ENCODE measurements at regions not wholly inside any gene's neighbourhood (a gene's known extent, or its start where the extent isn't known, plus 50 kb on each side); places are given as distances from the start of the nearest gene placed in this dataset.
"Not testable (repeated sequence)": the region's sequence is repeated elsewhere in the genome, so short reads cannot be mapped to it uniquely, and the experiment has no call there.

DNA sequence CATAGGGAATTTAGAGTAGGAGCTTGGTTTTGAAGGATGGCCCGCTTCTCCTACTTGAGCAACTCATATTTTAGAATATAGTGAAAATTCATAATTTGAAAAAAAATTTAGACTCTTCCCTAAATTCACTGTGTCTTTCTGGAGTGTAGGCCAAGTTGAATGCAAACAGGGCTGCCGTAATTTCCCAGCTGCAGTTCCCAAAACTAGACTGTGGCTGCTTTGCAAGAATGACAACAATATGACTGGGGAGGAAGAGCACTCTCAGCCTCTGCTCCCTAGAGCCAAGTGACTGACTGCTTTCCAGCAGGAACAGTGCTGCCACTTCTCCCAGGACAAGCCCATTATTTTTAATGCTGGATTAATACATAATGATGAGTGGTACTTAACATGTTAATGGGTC, 209.0 kb downstream of the RHOU start:
- no peaks in the 10 kb centered on the region for H3K79me2 ChIP-seq (ENCODE audit: low read length)
- H4K20me1 ChIP-seq (ENCODE audit: insufficient read depth, low read length) = no peaks in the 10 kb centered on the region
- H3K4me1 ChIP-seq (ENCODE audit: low read length) = peaks cover 6% of the 10 kb centered on the region
- H3K9ac ChIP-seq (ENCODE audit: low read length) = no peak overlapping the region
- TF ChIP-seq, protein P1, sequence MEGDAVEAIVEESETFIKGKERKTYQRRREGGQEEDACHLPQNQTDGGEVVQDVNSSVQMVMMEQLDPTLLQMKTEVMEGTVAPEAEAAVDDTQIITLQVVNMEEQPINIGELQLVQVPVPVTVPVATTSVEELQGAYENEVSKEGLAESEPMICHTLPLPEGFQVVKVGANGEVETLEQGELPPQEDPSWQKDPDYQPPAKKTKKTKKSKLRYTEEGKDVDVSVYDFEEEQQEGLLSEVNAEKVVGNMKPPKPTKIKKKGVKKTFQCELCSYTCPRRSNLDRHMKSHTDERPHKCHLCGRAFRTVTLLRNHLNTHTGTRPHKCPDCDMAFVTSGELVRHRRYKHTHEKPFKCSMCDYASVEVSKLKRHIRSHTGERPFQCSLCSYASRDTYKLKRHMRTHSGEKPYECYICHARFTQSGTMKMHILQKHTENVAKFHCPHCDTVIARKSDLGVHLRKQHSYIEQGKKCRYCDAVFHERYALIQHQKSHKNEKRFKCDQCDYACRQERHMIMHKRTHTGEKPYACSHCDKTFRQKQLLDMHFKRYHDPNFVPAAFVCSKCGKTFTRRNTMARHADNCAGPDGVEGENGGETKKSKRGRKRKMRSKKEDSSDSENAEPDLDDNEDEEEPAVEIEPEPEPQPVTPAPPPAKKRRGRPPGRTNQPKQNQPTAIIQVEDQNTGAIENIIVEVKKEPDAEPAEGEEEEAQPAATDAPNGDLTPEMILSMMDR (IDR thresholded peaks at IDR 0.05; ENCODE audit: low read depth, low read length) = no peak
- no peak for TF ChIP-seq EZH2phosphoT487 (IDR thresholded peaks at IDR 0.05; ENCODE audit: low read depth)
- peaks cover 55% of the 10 kb centered on the region for H3K27me3 ChIP-seq (ENCODE audit: low read depth, low read length)
- H3K9me3 ChIP-seq (ENCODE audit: insufficient read depth, low read length) = no peaks in the 10 kb centered on the region
- no peak overlapping the region for H3K4me3 ChIP-seq (ENCODE audit: low read length)
- no peak overlapping the region for H3K4me2 ChIP-seq (ENCODE audit: low read length)
- H2AFZ ChIP-seq (ENCODE audit: low read depth, low read length) = no peak overlapping the region
- no peak overlapping the region for H3K27ac ChIP-seq (ENCODE audit: low read length)
- H3K36me3 ChIP-seq (replicated peaks; ENCODE audit: low read depth, low read length) = no peaks in the 10 kb centered on the region

DNA sequence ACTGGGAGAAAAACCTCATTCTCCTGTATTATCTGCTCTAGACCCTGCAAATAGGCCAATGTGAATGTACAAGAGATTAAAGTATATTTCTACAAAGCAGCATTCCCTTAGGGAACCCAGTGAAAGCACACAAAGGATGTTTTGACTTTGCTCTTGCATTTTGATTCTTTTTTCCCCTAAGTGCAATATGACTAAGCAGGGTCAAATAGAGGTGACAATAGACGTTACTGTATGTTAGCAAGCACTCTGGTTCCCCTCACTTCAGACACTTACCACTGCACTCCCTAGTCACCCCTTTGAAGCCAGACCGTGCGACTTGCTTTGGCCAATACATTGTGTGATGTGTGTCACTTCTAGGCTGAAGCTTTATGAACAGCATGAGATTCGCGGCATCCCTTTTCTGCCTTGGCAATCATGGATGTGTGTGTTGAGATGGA, 209.7 kb downstream of the RHOU start:
- no peak overlapping the region for H3K27ac ChIP-seq (ENCODE audit: low read length)
- H3K27me3 ChIP-seq (ENCODE audit: low read depth, low read length) = peaks cover 54% of the 10 kb centered on the region
- no peaks in the 10 kb centered on the region for H3K79me2 ChIP-seq (ENCODE audit: low read length)
- peaks cover 6% of the 10 kb centered on the region for H3K4me1 ChIP-seq (ENCODE audit: low read length)
- no peaks in the 10 kb centered on the region for H3K9me3 ChIP-seq (ENCODE audit: insufficient read depth, low read length)
- no peaks in the 10 kb centered on the region for H4K20me1 ChIP-seq (ENCODE audit: insufficient read depth, low read length)
- no peak overlapping the region for H3K4me3 ChIP-seq (ENCODE audit: low read length)
- H2AFZ ChIP-seq (ENCODE audit: low read depth, low read length) = no peak overlapping the region
- no peaks in the 10 kb centered on the region for H3K36me3 ChIP-seq (replicated peaks; ENCODE audit: low read depth, low read length)
- H3K4me2 ChIP-seq (ENCODE audit: low read length) = no peak overlapping the region
- H3K9ac ChIP-seq (ENCODE audit: low read length) = no peak overlapping the region
- TF ChIP-seq, protein P1 (IDR thresholded peaks at IDR 0.05; ENCODE audit: low read depth, low read length) = no peak
- no peak for TF ChIP-seq EZH2phosphoT487 (IDR thresholded peaks at IDR 0.05; ENCODE audit: low read depth)

DNA sequence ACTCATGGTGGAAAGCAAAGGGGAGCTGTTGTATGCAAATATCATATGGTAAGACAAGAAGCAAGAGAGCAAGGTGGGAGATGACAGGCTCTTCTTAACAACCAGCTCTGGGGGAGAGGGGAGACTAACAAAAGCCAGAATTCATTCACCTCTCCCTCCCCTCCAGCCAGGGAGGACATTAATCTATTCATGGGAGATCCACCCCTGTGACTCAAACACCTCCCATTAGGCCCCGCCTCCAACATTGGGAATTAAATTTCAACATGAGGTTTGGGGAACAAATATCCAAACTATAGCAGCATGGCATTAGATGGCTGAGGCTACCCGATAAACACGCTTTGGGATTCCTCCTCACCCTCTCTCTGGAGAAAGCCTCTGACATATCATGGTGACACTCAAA, 210.6 kb downstream of the RHOU start:
- no peaks in the 10 kb centered on the region for H3K9me3 ChIP-seq (ENCODE audit: insufficient read depth, low read length)

DNA sequence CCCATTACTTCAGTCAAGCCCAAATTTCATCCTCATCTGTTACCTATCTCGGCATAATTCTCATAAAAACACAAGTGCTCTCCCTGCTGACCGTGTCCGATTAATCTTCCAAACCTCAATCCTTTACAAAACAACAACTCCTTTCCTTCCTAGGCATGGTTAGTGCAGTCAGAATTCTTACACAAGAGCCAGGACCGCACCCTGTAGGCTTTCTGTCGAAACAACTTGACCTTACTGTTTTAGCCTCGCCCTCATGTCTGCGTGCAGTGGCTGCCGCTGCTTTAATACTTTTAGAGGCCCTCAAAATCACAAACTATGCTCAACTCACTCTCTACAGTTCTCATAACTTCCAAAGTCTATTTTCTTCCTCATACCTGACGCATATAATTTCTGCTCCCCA, 214.3 kb downstream of the RHOU start:
- H3K4me2 ChIP-seq (ENCODE audit: low read length); H3K36me3 ChIP-seq (replicated peaks; ENCODE audit: low read depth, low read length); H3K9me3 ChIP-seq (ENCODE audit: insufficient read depth, low read length); H3K9ac ChIP-seq (ENCODE audit: low read length); H3K27ac ChIP-seq (ENCODE audit: low read length); H3K4me3 ChIP-seq (ENCODE audit: low read length); H2AFZ ChIP-seq (ENCODE audit: low read depth, low read length); H3K4me1 ChIP-seq (ENCODE audit: low read length); H3K79me2 ChIP-seq (ENCODE audit: low read length); H4K20me1 ChIP-seq (ENCODE audit: insufficient read depth, low read length): not testable (repeated sequence)
- peaks cover 23% of the 10 kb centered on the region; the same call in 1 of the 2 replicates for H3K27me3 ChIP-seq (ENCODE audit: low read depth, low read length)

More for the DNA sequence above, 210.6 kb downstream of the RHOU start:
- Histone ChIP-seq H3K27ac (ENCODE audit: low read length) (no peak overlapping the region), H3K4me2 (ENCODE audit: low read length) (no peak overlapping the region), H3K27me3 (ENCODE audit: low read depth, low read length) (peaks cover 46% of the 10 kb centered on the region), H3K4me3 (ENCODE audit: low read length) (no peak overlapping the region), H3K79me2 (ENCODE audit: low read length) (no peaks in the 10 kb centered on the region), H4K20me1 (ENCODE audit: insufficient read depth, low read length) (no peaks in the 10 kb centered on the region), H2AFZ (ENCODE audit: low read depth, low read length) (no peak overlapping the region), H3K36me3 (replicated peaks; ENCODE audit: low read depth, low read length) (no peaks in the 10 kb centered on the region), H3K4me1 (ENCODE audit: low read length) (peaks cover 6% of the 10 kb centered on the region), H3K9ac (ENCODE audit: low read length) (no peak overlapping the region)
- TF ChIP-seq, protein P1 (IDR thresholded peaks at IDR 0.05; ENCODE audit: low read depth, low read length) = no peak

DNA sequence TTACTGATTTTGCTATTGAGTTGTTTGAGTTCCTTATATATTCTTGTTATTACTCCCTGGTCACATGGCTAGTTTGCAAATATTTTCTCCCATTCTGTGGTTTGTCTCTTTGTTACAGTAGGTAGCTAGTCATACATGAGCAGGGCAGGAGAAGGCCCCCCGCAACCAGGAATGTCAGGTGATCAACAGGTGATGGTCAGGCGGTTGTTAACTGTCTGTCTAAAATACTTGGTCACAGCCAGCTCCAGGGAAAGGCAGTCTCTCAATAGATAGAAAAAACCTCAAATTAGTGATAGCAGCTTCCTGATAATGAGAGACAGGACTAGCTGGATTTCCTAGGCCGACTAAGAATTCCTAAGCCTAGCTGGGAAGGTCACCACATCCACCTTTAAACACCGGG, 217.9 kb downstream of the RHOU start:
- Histone ChIP-seq H3K9me3 (ENCODE audit: insufficient read depth, low read length) (no peaks in the 10 kb centered on the region), H3K36me3 (replicated peaks; ENCODE audit: low read depth, low read length) (no peaks in the 10 kb centered on the region), H3K27me3 (ENCODE audit: low read depth, low read length) (peaks cover 24% of the 10 kb centered on the region), H4K20me1 (ENCODE audit: insufficient read depth, low read length) (no peaks in the 10 kb centered on the region), H3K79me2 (ENCODE audit: low read length) (no peaks in the 10 kb centered on the region), H3K27ac (ENCODE audit: low read length) (no peak overlapping the region), H3K9ac (ENCODE audit: low read length) (no peak overlapping the region), H3K4me3 (ENCODE audit: low read length) (no peak overlapping the region), H2AFZ (ENCODE audit: low read depth, low read length) (no peak overlapping the region), H3K4me1 (ENCODE audit: low read length) (no peaks in the 10 kb centered on the region), H3K4me2 (ENCODE audit: low read length) (no peak overlapping the region)
- TF ChIP-seq EZH2phosphoT487 (IDR thresholded peaks at IDR 0.05; ENCODE audit: low read depth) = no peak
- TF ChIP-seq, protein P1 (IDR thresholded peaks at IDR 0.05; ENCODE audit: low read depth, low read length) = no peak

DNA sequence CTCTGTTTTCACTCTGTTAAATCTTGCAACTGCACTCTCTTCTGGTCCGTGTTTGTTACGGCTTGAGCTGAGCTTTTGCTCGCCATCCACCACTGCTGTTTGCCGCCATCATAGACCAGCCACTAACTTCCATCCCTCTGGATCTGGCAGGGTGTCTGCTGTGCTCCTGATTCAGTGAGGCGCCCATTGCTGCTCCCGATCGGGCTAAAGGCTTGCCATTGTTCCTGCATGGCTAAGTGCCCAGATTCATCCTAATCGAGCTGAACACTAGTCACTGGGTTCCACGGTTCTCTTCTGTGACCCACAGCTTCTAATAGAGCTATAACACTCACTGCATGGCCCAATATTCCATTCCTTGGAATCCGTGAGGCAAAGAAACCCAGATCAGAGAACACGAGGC, 218.5 kb downstream of the RHOU start:
- not testable (repeated sequence) for H3K4me2 ChIP-seq (ENCODE audit: low read length); H3K9ac ChIP-seq (ENCODE audit: low read length); H3K79me2 ChIP-seq (ENCODE audit: low read length); H3K4me1 ChIP-seq (ENCODE audit: low read length); H3K4me3 ChIP-seq (ENCODE audit: low read length); H3K36me3 ChIP-seq (replicated peaks; ENCODE audit: low read depth, low read length); H2AFZ ChIP-seq (ENCODE audit: low read depth, low read length); H4K20me1 ChIP-seq (ENCODE audit: insufficient read depth, low read length); H3K9me3 ChIP-seq (ENCODE audit: insufficient read depth, low read length); H3K27ac ChIP-seq (ENCODE audit: low read length)
- peaks cover 26% of the 10 kb centered on the region for H3K27me3 ChIP-seq (ENCODE audit: low read depth, low read length)

All from OCI-LY3 (cell line).